ENCODE measurements at regions not wholly inside any gene's neighbourhood (a gene's known extent, or its start where the extent isn't known, plus 50 kb on each side); places are given as distances from the start of the nearest gene placed in this dataset.

- no peaks in the 10 kb centered on the region for H3K27me3 ChIP-seq (ENCODE audit: control insufficient read depth, insufficient read depth, low read length, poor library complexity, severe bottlenecking)
- no peak overlapping the region for H3K4me3 Mint-ChIP-seq
- no peak overlapping the region for H3K4me3 ChIP-seq (ENCODE audit: low read length)
- WGBS, 2 experiments (ENCODE audit: insufficient coverage in 1 of 2, insufficient read length in 1 of 2), result 21 to 67% methylated on average over 1 to 4 of the region's 4 CpGs
- peaks cover 45% of the 10 kb centered on the region for H3K4me1 Mint-ChIP-seq
- no peak overlapping the region for H3K27ac Mint-ChIP-seq
- TF ChIP-seq CTCF (conservative IDR thresholded peaks at IDR 0.05), result peak; percentile 94
- H3K9me3 ChIP-seq (ENCODE audit: control insufficient read depth, low read length), result no peaks in the 10 kb centered on the region
- H3K27me3 Mint-ChIP-seq (ENCODE audit: insufficient read depth), result peaks cover 12% of the 10 kb centered on the region
- H3K4me1 ChIP-seq (ENCODE audit: control insufficient read depth, insufficient read depth, low read length), result peaks cover 12% of the 10 kb centered on the region
- H3K9ac ChIP-seq (ENCODE audit: extremely low read depth, low read length, poor library complexity, severe bottlenecking), result no peak overlapping the region
- no peaks in the 10 kb centered on the region for H3K36me3 ChIP-seq (ENCODE audit: control insufficient read depth, insufficient read depth, low read length)
- no peaks in the 10 kb centered on the region for H3K36me3 Mint-ChIP-seq (ENCODE audit: low read depth)
- no peaks in the 10 kb centered on the region for H3K9me3 Mint-ChIP-seq
- peak; percentile 63 for DNase-seq
- H3K27ac ChIP-seq (ENCODE audit: low read depth, low read length), result no peak overlapping the region
Observed at GRCh38 chr9:115593587-115594091, 475.7 kb upstream of the TNC start.

- no peaks in the 10 kb centered on the region for H3K27me3 ChIP-seq (ENCODE audit: control insufficient read depth, insufficient read depth, low read length, poor library complexity, severe bottlenecking)
- no peaks in the 10 kb centered on the region for H3K9me3 ChIP-seq (ENCODE audit: control insufficient read depth, low read length)
- no peak for TF ChIP-seq CTCF (conservative IDR thresholded peaks at IDR 0.05)
- Mint-ChIP-seq H3K27ac (no peak overlapping the region), H3K36me3 (ENCODE audit: low read depth) (no peaks in the 10 kb centered on the region), H3K4me1 (peaks cover 45% of the 10 kb centered on the region), H3K4me3 (no peak overlapping the region), H3K27me3 (ENCODE audit: insufficient read depth) (peaks cover 10% of the 10 kb centered on the region), H3K9me3 (no peaks in the 10 kb centered on the region)
- no peak overlapping the region for H3K4me3 ChIP-seq (ENCODE audit: low read length)
- WGBS, 2 experiments (ENCODE audit: insufficient coverage in 1 of 2, insufficient read length in 1 of 2), result 92% methylated on average over 1 of the region's 1 CpG; no CpG with 5 or more reads in 1 of the 2 experiments
- no peaks in the 10 kb centered on the region for H3K36me3 ChIP-seq (ENCODE audit: control insufficient read depth, insufficient read depth, low read length)
- H3K4me1 ChIP-seq (ENCODE audit: control insufficient read depth, insufficient read depth, low read length), result peaks cover 12% of the 10 kb centered on the region
- no peak overlapping the region for H3K9ac ChIP-seq (ENCODE audit: extremely low read depth, low read length, poor library complexity, severe bottlenecking)
- no peak for DNase-seq
- H3K27ac ChIP-seq (ENCODE audit: low read depth, low read length), result no peak overlapping the region
Observed at GRCh38 chr9:115594557-115594956, 476.6 kb upstream of the TNC start.

GRCh38 chr9:115596021-115596745 lies 478.2 kb upstream of the TNC start:
- peaks cover 12% of the 10 kb centered on the region for H3K4me1 ChIP-seq (ENCODE audit: control insufficient read depth, insufficient read depth, low read length)
- H3K27ac ChIP-seq (ENCODE audit: low read depth, low read length), result no peak overlapping the region

More at GRCh38 chr9:115596021-115596745, 478.2 kb upstream of the TNC start:
- no peaks in the 10 kb centered on the region for H3K9me3 Mint-ChIP-seq
- H3K36me3 Mint-ChIP-seq (ENCODE audit: low read depth), result no peaks in the 10 kb centered on the region
- no peaks in the 10 kb centered on the region for H3K9me3 ChIP-seq (ENCODE audit: control insufficient read depth, low read length)
- H3K4me3 Mint-ChIP-seq, result no peak overlapping the region
- H3K27me3 ChIP-seq (ENCODE audit: control insufficient read depth, insufficient read depth, low read length, poor library complexity, severe bottlenecking), result no peaks in the 10 kb centered on the region
- H3K4me3 ChIP-seq (ENCODE audit: low read length), result peak overlapping the region; percentile 31
- H3K4me1 Mint-ChIP-seq, result peaks cover 53% of the 10 kb centered on the region
- 51 to 69% methylated on average over 5 to 10 of the region's 10 CpGs for WGBS, 2 experiments (ENCODE audit: insufficient coverage in 1 of 2, insufficient read length in 1 of 2)
- H3K27me3 Mint-ChIP-seq (ENCODE audit: insufficient read depth), result peaks cover 3% of the 10 kb centered on the region
- no peaks in the 10 kb centered on the region for H3K36me3 ChIP-seq (ENCODE audit: control insufficient read depth, insufficient read depth, low read length)
- no peak overlapping the region for H3K27ac Mint-ChIP-seq
- H3K9ac ChIP-seq (ENCODE audit: extremely low read depth, low read length, poor library complexity, severe bottlenecking), result no peak overlapping the region
- TF ChIP-seq CTCF (conservative IDR thresholded peaks at IDR 0.05), result no peak
- DNase-seq, result no peak

Data from endodermal cell (in vitro differentiated cells).